NCI-H2029 treated with DMSO at 0.1 percent for 48 hours (cell line): ENCODE measurements at regions not wholly inside any gene's neighbourhood (a gene's known extent, or its start where the extent isn't known, plus 50 kb on each side); places are given as distances from the start of the nearest gene placed in this dataset.
"Not testable (repeated sequence)": the region's sequence is repeated elsewhere in the genome, so short reads cannot be mapped to it uniquely, and the experiment has no call there.

Experiments used
- DNase-seq: peaks from one replicate; lab custom pipeline; 2025; lab: John Stamatoyannopoulos, UW

GRCh38 chr10:56449770-56450169 is 88.7 kb upstream of the ZWINT start:
- no peak for DNase-seq

DNA sequence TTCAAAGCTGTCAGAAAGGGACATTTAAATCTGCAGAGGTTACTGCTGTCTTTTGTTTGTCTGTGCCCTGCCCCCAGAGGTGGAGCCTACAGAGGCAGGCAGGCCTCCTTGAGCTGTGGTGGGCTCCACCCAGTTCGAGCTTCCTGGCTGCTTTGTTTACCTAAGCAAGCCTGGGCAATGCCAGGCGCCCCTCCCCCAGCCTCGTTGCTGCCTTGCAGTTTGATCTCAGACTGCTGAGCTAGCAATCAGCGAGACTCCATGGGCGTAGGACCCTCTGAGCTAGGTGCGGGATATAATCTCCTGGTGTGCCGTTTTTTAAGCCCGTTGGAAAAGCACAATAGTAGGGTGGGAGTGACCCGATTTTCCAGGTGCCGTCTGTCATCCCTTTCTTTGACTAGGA is 86.6 kb upstream of the ZWINT start:
- not testable (repeated sequence) for DNase-seq

DNA sequence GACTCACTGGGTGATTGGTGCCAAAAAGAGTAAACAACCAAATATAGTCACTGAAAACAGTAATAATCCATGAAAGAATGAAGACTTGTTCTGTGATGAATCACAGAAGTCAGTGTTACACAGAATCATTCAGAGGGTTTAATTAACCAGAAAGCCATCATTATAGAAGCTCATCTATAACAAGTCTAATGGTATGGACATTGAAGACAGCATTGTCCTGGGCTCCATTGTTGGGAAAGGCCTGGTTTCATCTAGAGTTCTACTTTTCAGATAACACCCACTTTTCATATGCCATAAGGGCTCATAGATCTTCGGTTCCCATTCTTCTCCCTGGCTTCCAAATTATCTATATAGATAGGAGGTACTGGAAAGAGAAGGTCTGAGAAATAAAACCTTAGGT is 80.3 kb upstream of the ZWINT start:
- not testable (repeated sequence) for DNase-seq
